Breast epithelium (tissue), 3 donors: ENCODE measurements at regions not wholly inside any gene's neighbourhood (a gene's known extent, or its start where the extent isn't known, plus 50 kb on each side); places are given as distances from the start of the nearest gene placed in this dataset.
"Not testable (repeated sequence)": the region's sequence is repeated elsewhere in the genome, so short reads cannot be mapped to it uniquely, and the experiment has no call there.

Experiments
- POLR2AphosphoS5 ChIP-seq, 3 donors: sonication (generic); formaldehyde crosslinking; IDR thresholded peaks; one replicate each; pipeline ENCODE4 v1.6.1; 2017; ENCODE audit warnings: antibody characterized with exemption in 3 of 3
- TF ChIP-seq, protein P1 (sequence below), 3 donors: fragments of 450-650 bp; IDR thresholded peaks; one replicate each; pipeline ENCODE4 v1.5.1; 2016 to 2017; ENCODE audit warnings: antibody characterized with exemption in 3 of 3, mild to moderate bottlenecking in 3 of 3, moderate library complexity in 3 of 3

DNA sequence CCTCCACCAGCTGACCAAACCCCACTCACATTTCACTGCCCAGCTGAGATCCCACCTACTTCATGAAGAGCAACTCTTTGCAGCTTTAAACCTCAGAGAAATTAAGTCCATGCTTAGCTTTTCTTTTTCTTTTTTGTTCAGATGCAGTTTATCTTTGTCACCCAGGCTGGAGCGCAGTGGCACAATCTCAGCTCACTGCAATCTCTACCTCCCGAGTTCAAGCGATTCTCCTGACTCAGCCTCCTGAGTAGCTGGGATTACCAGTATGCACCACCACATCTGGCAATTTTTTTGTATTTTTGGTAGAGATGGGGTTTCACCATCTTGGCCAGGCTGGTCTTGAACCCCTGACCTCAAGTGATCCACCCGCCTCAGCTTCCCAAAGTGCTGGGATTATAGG, 70.1 kb upstream of the ZSCAN2 start:
- TF ChIP-seq, protein P1, sequence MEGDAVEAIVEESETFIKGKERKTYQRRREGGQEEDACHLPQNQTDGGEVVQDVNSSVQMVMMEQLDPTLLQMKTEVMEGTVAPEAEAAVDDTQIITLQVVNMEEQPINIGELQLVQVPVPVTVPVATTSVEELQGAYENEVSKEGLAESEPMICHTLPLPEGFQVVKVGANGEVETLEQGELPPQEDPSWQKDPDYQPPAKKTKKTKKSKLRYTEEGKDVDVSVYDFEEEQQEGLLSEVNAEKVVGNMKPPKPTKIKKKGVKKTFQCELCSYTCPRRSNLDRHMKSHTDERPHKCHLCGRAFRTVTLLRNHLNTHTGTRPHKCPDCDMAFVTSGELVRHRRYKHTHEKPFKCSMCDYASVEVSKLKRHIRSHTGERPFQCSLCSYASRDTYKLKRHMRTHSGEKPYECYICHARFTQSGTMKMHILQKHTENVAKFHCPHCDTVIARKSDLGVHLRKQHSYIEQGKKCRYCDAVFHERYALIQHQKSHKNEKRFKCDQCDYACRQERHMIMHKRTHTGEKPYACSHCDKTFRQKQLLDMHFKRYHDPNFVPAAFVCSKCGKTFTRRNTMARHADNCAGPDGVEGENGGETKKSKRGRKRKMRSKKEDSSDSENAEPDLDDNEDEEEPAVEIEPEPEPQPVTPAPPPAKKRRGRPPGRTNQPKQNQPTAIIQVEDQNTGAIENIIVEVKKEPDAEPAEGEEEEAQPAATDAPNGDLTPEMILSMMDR (IDR thresholded peaks at IDR 0.05): not testable (repeated sequence)
- TF ChIP-seq POLR2AphosphoS5 (IDR thresholded peaks at IDR 0.05): not testable (repeated sequence)
